PC-9 (cell line): ENCODE measurements at regions not wholly inside any gene's neighbourhood (a gene's known extent, or its start where the extent isn't known, plus 50 kb on each side); places are given as distances from the start of the nearest gene placed in this dataset.

Experiments
- EZH2 ChIP-seq: fragments of 200-600 bp; sonication (generic); IDR thresholded peaks from 2 replicates; pipeline ENCODE4 v1.8.0; 2017; ENCODE audit warnings: antibody characterized with exemption, low read depth
- TF ChIP-seq, protein P1 (sequence below): fragments of 200-600 bp; sonication (generic); conservative IDR thresholded peaks from 2 replicates; pipeline ENCODE4 v1.6.1; 2017; ENCODE audit warnings: mixed run types, antibody characterized with exemption, mild to moderate bottlenecking, moderate library complexity

DNA sequence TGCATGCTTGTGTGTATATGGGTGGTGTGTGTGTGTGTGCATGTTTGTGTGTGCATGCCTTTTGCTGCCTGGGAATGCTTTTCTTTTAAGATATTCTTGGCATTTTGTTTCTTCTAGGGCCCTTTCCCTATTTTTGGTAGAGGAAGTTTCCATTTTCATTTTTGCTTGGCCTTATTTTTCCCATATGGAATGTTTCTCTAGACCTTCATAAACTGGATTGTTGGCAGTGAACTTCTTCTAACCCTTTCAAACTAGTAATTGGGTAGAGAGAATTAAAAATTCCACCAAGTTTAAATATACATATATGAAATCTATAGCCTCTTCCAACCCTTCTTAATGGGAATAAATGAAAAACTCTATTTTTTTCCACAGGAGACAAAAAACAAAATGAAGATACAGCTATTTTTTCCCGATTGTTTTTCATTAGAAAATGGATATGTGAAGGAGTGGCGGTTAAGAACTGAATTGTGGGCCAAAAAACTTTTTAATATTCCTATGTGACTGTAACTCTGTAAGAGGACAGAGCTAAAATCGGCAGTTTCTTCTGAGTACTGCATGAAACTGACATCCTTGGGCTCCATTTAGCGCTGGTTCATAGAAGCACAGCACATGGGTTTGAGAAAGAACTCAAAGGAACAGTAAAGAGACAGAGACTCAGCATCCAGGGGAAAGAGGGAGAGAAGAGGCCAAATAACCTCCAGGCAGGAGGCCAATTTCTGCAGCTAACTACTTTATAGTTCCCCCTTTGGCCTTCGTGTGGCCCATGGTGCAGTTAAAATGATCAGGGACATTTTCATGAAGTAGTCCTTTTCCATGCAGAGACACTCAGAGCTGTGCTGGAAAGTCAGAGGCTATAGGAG lies 102.1 kb downstream of the TMEM170B start:
- TF ChIP-seq, protein P1, sequence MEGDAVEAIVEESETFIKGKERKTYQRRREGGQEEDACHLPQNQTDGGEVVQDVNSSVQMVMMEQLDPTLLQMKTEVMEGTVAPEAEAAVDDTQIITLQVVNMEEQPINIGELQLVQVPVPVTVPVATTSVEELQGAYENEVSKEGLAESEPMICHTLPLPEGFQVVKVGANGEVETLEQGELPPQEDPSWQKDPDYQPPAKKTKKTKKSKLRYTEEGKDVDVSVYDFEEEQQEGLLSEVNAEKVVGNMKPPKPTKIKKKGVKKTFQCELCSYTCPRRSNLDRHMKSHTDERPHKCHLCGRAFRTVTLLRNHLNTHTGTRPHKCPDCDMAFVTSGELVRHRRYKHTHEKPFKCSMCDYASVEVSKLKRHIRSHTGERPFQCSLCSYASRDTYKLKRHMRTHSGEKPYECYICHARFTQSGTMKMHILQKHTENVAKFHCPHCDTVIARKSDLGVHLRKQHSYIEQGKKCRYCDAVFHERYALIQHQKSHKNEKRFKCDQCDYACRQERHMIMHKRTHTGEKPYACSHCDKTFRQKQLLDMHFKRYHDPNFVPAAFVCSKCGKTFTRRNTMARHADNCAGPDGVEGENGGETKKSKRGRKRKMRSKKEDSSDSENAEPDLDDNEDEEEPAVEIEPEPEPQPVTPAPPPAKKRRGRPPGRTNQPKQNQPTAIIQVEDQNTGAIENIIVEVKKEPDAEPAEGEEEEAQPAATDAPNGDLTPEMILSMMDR = no peak
- no peak for TF ChIP-seq EZH2
